GM23248 (cell line): ENCODE measurements at regions not wholly inside any gene's neighbourhood (a gene's known extent, or its start where the extent isn't known, plus 50 kb on each side); places are given as distances from the start of the nearest gene placed in this dataset.

Source experiments
- EZH2 ChIP-seq: fragments of 200-600 bp; sonication (generic); IDR thresholded peaks from 2 replicates; pipeline ENCODE4 v1.6.1; 2018; ENCODE audit warnings: antibody characterized with exemption, mild to moderate bottlenecking; ENCODE audit not compliant: insufficient read depth, poor library complexity, severe bottlenecking
- EZH2phosphoT487 ChIP-seq: fragments of 200-600 bp; sonication (generic); IDR thresholded peaks from 2 replicates; pipeline ENCODE4 v1.6.1; 2018; ENCODE audit warnings: antibody characterized with exemption, moderate library complexity, mild to moderate bottlenecking, low read depth; ENCODE audit not compliant: insufficient read depth

DNA sequence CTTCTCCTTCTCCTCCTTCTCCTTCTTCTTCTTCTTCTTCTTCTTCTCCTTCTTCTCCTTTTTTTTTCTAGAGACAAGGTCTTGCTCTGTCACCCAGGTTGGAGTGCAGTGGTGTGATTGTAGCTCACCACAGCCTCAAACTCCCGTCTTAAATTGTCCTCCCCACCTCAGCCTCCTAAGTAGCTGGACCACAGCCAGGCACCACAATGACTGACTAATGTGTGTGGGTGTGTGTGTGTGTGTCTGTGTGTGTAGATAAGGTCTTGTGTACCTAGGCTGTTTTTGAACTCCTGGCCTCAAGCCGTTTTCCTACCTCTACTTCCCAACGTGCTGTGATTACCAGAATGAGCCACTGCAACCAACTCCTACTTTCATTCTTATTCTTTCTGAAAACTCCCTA lies 390.9 kb downstream of the ADAM29 start:
- no peak for TF ChIP-seq EZH2phosphoT487
- no peak for TF ChIP-seq EZH2
